ENCODE measurements at regions not wholly inside any gene's neighbourhood (a gene's known extent, or its start where the extent isn't known, plus 50 kb on each side); places are given as distances from the start of the nearest gene placed in this dataset.
"Not testable (repeated sequence)": the region's sequence is repeated elsewhere in the genome, so short reads cannot be mapped to it uniquely, and the experiment has no call there.

DNA sequence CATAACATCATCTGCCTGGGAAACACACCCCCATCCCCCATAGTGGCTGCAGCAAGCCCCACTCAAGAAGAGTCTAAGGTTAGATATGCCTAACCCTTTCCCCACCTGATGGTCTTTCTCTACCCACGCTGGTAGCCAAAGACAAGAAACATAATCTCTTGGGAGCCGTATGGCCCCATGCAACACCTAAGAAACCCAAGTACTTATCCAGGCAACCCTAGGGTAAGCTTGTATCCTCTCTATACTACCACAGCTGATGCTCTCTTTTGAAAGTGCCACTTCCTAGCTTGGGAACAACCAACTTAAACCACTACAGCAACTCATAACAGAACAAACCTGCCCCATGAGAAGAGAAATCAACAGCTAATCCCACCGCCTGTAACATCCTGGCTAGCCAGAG is 161.1 kb downstream of the MSN start:
- no peak for TF ChIP-seq TCF7L2 (IDR thresholded peaks at IDR 0.05; ENCODE audit: borderline replicate concordance, extremely low read depth, insufficient read depth, insufficient read length)
- Histone ChIP-seq H3K36me3 (ENCODE audit: control insufficient read depth in 1 of 2, insufficient read depth in 2 of 2, low read length in 2 of 2) (no peaks in the 10 kb centered on the region), H3K4me2 (ENCODE audit: low read length) (no peak overlapping the region), H3K9ac (ENCODE audit: low read length) (no peak overlapping the region), H4K20me1 (ENCODE audit: insufficient read depth) (no peaks in the 10 kb centered on the region), H3K27ac (ENCODE audit: low read depth, low read length) (no peak overlapping the region), H3K4me1 (ENCODE audit: control insufficient read depth in 1 of 2, insufficient read depth in 2 of 2, low read length in 2 of 2) (no peaks in the 10 kb centered on the region), H3K79me2 (ENCODE audit: insufficient read depth, low read length) (no peaks in the 10 kb centered on the region), H3K9me3 (ENCODE audit: control insufficient read depth in 1 of 2, insufficient read depth in 1 of 2, low read depth in 1 of 2, low read length in 2 of 2) (no peaks in the 10 kb centered on the region), H2AFZ (ENCODE audit: low read depth, low read length, poor library complexity, severe bottlenecking) (no peak overlapping the region), H3K9me2 (ENCODE audit: insufficient read depth) (no peaks in the 10 kb centered on the region), H3K27me3 (ENCODE audit: insufficient read depth, low read length) (no peaks in the 10 kb centered on the region), H3K4me3 (replicated peaks in 1 of 2; ENCODE audit: low read depth in 1 of 2, low read length in 2 of 2) (no peak overlapping the region)
- ChIA-PET RAD21 (ENCODE audit: low non-redundant PET in 1 of 2, low total read pairs in 2 of 2, uncharacterized antibody in 2 of 2, unreplicated experiment in 2 of 2) (no interaction called here), CTCF (no interaction called here), POLR2A (no interaction called here)
- no TSS peak for BruUV-seq (replicated peaks)
- no peak for DNase-seq (ENCODE audit: low read depth, low spot score)
- ATAC-seq, result no peak
- intact Hi-C loops (cut with micrococcal nuclease), result no loop called here

DNA sequence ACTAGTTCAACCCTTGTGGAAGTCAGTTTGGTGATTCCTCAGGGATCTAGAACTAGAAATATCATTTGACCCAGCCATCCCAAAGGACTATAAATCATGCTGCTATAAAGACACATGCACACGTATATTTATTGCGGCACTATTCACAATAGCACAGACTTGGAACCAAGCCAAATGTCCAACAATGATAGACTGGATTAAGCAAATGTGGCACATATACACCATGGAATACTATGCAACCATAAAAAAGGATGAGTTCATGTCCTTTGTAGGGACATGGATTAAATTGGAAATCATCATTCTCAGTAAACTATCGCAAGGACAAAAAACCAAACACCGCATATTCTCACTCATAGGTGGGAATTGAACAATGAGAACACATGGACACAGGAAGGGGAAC is 157.8 kb downstream of the MSN start:
- H4K20me1 ChIP-seq (ENCODE audit: insufficient read depth); RAD21 ChIA-PET (ENCODE audit: low non-redundant PET in 1 of 2, low total read pairs in 2 of 2, uncharacterized antibody in 2 of 2, unreplicated experiment in 2 of 2); H2AFZ ChIP-seq (ENCODE audit: low read depth, low read length, poor library complexity, severe bottlenecking); H3K27ac ChIP-seq (ENCODE audit: low read depth, low read length); H3K4me3 ChIP-seq (replicated peaks in 1 of 2; ENCODE audit: low read depth in 1 of 2, low read length in 2 of 2); H3K9ac ChIP-seq (ENCODE audit: low read length); DNase-seq (ENCODE audit: low read depth, low spot score); ATAC-seq; H3K27me3 ChIP-seq (ENCODE audit: insufficient read depth, low read length); H3K9me2 ChIP-seq (ENCODE audit: insufficient read depth); H3K9me3 ChIP-seq (ENCODE audit: control insufficient read depth in 1 of 2, insufficient read depth in 1 of 2, low read depth in 1 of 2, low read length in 2 of 2); POLR2A ChIA-PET; CTCF ChIA-PET; H3K79me2 ChIP-seq (ENCODE audit: insufficient read depth, low read length); H3K4me2 ChIP-seq (ENCODE audit: low read length); H3K4me1 ChIP-seq (ENCODE audit: control insufficient read depth in 1 of 2, insufficient read depth in 2 of 2, low read length in 2 of 2); BruUV-seq (replicated peaks); H3K36me3 ChIP-seq (ENCODE audit: control insufficient read depth in 1 of 2, insufficient read depth in 2 of 2, low read length in 2 of 2); intact Hi-C loops (cut with micrococcal nuclease): not testable (repeated sequence)

DNA sequence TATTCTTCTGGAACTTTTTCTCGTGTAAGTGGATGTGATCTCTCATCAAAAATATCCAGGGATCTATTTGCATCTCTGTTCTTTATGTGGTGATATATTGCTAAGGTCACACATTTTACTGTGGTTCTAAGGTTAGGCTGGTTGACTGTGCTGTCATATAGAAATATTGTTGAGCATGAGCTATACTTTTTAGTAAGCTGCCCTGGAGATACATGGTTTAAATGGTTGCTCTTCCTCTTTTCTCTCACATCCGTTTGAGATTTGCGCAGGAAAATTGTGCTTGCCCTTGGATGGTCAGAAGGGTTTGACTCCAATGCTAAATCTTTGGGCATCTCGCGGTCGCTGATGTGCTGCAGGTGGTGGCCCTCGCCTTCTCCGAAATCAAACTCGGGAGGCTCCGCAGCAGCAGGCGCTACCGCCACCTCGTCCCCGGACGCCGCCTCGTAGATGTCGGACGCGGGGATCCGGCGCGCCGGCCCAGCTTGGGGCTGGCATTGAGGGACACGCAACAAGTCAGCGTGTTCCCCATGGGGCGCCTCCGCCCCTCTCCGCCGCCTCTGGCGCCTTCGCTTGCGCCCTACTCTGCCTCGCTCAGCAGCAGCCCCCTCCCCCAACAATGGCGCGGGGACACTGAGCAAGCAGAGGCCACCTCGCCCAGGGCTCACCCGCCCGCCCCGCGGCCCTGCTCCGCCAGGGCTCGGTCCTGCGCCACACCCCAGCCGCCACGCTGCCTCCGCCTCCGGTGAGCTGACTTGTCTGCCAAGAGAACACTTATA is 154.5 kb downstream of the MSN start:
- no peak overlapping the region for H2AFZ ChIP-seq (ENCODE audit: low read depth, low read length, poor library complexity, severe bottlenecking)
- no peak overlapping the region for H3K9ac ChIP-seq (ENCODE audit: low read length)
- RAD21 ChIA-PET (ENCODE audit: low non-redundant PET in 1 of 2, low total read pairs in 2 of 2, uncharacterized antibody in 2 of 2, unreplicated experiment in 2 of 2), result no interaction called here
- H3K4me3 ChIP-seq (replicated peaks in 1 of 2; ENCODE audit: low read depth in 1 of 2, low read length in 2 of 2), result no peak overlapping the region
- no TSS peak for BruUV-seq (replicated peaks)
- CTCF ChIA-PET, result no interaction called here
- H3K79me2 ChIP-seq (ENCODE audit: insufficient read depth, low read length), result no peaks in the 10 kb centered on the region
- H3K4me1 ChIP-seq (ENCODE audit: control insufficient read depth in 1 of 2, insufficient read depth in 2 of 2, low read length in 2 of 2), result no peaks in the 10 kb centered on the region
- intact Hi-C loops (cut with micrococcal nuclease), result no loop called here
- no peaks in the 10 kb centered on the region for H3K36me3 ChIP-seq (ENCODE audit: control insufficient read depth in 1 of 2, insufficient read depth in 2 of 2, low read length in 2 of 2)
- no peak overlapping the region for H3K4me2 ChIP-seq (ENCODE audit: low read length)
- H3K27me3 ChIP-seq (ENCODE audit: insufficient read depth, low read length), result no peaks in the 10 kb centered on the region
- no peak for DNase-seq (ENCODE audit: low read depth, low spot score)
- TF ChIP-seq SIN3A (IDR thresholded peaks at IDR 0.05; ENCODE audit: low read depth), result no peak
- no peak for TF ChIP-seq SRF (IDR thresholded peaks at IDR 0.05; ENCODE audit: low read depth)
- TF ChIP-seq CTCF (IDR thresholded peaks at IDR 0.05 in 2 of 3, conservative IDR thresholded peaks at IDR 0.05 in 1 of 3; ENCODE audit: borderline replicate concordance in 1 of 3, insufficient read depth in 1 of 3, low read depth in 2 of 3, low read length in 2 of 3), result no peak
- TF ChIP-seq EGR1 (IDR thresholded peaks at IDR 0.05; ENCODE audit: low read depth), result no peak
- TF ChIP-seq, protein P1, sequence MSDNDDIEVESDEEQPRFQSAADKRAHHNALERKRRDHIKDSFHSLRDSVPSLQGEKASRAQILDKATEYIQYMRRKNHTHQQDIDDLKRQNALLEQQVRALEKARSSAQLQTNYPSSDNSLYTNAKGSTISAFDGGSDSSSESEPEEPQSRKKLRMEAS (IDR thresholded peaks at IDR 0.05), result no peak
- TF ChIP-seq ZBTB33 (IDR thresholded peaks at IDR 0.05; ENCODE audit: extremely low read depth, insufficient replicate concordance, low read length), result no peak
- TF ChIP-seq CEBPB (IDR thresholded peaks at IDR 0.05; ENCODE audit: low read depth), result no peak
- no peak for ATAC-seq
- H4K20me1 ChIP-seq (ENCODE audit: insufficient read depth), result no peaks in the 10 kb centered on the region
- no peak overlapping the region for H3K27ac ChIP-seq (ENCODE audit: low read depth, low read length)
- POLR2A ChIA-PET, result no interaction called here
- H3K9me3 ChIP-seq (ENCODE audit: control insufficient read depth in 1 of 2, insufficient read depth in 1 of 2, low read depth in 1 of 2, low read length in 2 of 2), result no peaks in the 10 kb centered on the region
- no peaks in the 10 kb centered on the region for H3K9me2 ChIP-seq (ENCODE audit: insufficient read depth)
